NCI-H1694 (cell line): ENCODE measurements at regions not wholly inside any gene's neighbourhood (a gene's known extent, or its start where the extent isn't known, plus 50 kb on each side); places are given as distances from the start of the nearest gene placed in this dataset.
"Not testable (repeated sequence)": the region's sequence is repeated elsewhere in the genome, so short reads cannot be mapped to it uniquely, and the experiment has no call there.

Source experiments
- DNase-seq: peaks from one replicate; lab custom pipeline; 2025; lab: John Stamatoyannopoulos, UW

- no peak for DNase-seq
These were observed 109.7 kb downstream of the RAMP3 start for GRCh38 chr7:45267262-45267661.

GRCh38 chr7:45268013-45268412 lies 110.4 kb downstream of the RAMP3 start:
- no peak for DNase-seq

GRCh38 chr7:45269192-45269591 lies 111.6 kb downstream of the RAMP3 start:
- no peak for DNase-seq

GRCh38 chr7:45278763-45279398 lies 121.3 kb downstream of the RAMP3 start:
- DNase-seq: no peak

GRCh38 chr7:45289611-45290010 lies 132.0 kb downstream of the RAMP3 start:
- not testable (repeated sequence) for DNase-seq

- no peak for DNase-seq
These were observed 133.3 kb downstream of the RAMP3 start for GRCh38 chr7:45290880-45291279.

GRCh38 chr7:45292481-45292880 lies 134.9 kb downstream of the RAMP3 start:
- DNase-seq: no peak

GRCh38 chr7:45293295-45293942 lies 135.8 kb downstream of the RAMP3 start:
- no peak for DNase-seq

- no peak for DNase-seq
These were observed 137.0 kb downstream of the RAMP3 start for GRCh38 chr7:45294559-45294958.

- DNase-seq: peak; percentile 34
These were observed 137.6 kb downstream of the RAMP3 start for GRCh38 chr7:45295222-45295621.

- no peak for DNase-seq
These were observed 139.2 kb downstream of the RAMP3 start for GRCh38 chr7:45296748-45297147.

- no peak for DNase-seq
These were observed 149.2 kb downstream of the RAMP3 start for GRCh38 chr7:45306752-45307305.

GRCh38 chr7:45311597-45311996 lies 154.0 kb downstream of the RAMP3 start:
- DNase-seq: no peak

GRCh38 chr7:45315512-45315911 lies 157.9 kb downstream of the RAMP3 start:
- not testable (repeated sequence) for DNase-seq

GRCh38 chr7:45324683-45325237 lies 167.2 kb downstream of the RAMP3 start:
- no peak for DNase-seq

- no peak for DNase-seq
These were observed 167.8 kb downstream of the RAMP3 start for GRCh38 chr7:45325378-45325777.

- no peak for DNase-seq
These were observed 170.9 kb downstream of the RAMP3 start for GRCh38 chr7:45328403-45328981.

- no peak for DNase-seq
These were observed 174.0 kb downstream of the RAMP3 start for GRCh38 chr7:45331563-45331962.

- not testable (repeated sequence) for DNase-seq
These were observed 177.4 kb downstream of the RAMP3 start for GRCh38 chr7:45335024-45335423.

GRCh38 chr7:45342236-45342635 lies 184.6 kb downstream of the RAMP3 start:
- DNase-seq: no peak

GRCh38 chr7:45343746-45344145 lies 186.2 kb downstream of the RAMP3 start:
- DNase-seq: no peak

GRCh38 chr7:45347804-45348203 lies 190.2 kb downstream of the RAMP3 start:
- no peak for DNase-seq

- no peak for DNase-seq
These were observed 191.5 kb downstream of the RAMP3 start for GRCh38 chr7:45349090-45349489.
